HepG2 (cell line): ENCODE measurements at regions not wholly inside any gene's neighbourhood (a gene's known extent, or its start where the extent isn't known, plus 50 kb on each side); places are given as distances from the start of the nearest gene placed in this dataset.

Experiments used
- ATAC-seq: fragments of 200-7000 bp; cut with Tn5 transposase; 3 replicates; pipeline ENCODE4 v1.9.1; 2020; ENCODE audit warnings: mild to moderate bottlenecking, moderate library complexity
- BruUV-seq: library from RNA; stranded (reverse); fragments of 400-500 nt; replicated peaks from 2 replicates; lab custom pipeline; 2021; lab: Mats Ljungman, UMichigan
- CTCF ChIA-PET: fragments of 300-600 bp; formaldehyde crosslinking; extraction: SDS; loops from one replicate; lab custom pipeline; 2021; ENCODE audit warnings: low total read pairs, inconsistent platforms, low intra/inter-chr PET ratio; lab: Yijun Ruan, JAX
- POLR2A ChIA-PET: fragments of 350-600 bp; sonication (Branson Sonifier 250); formaldehyde crosslinking; loops from one replicate; lab custom pipeline; 2020; ENCODE audit warnings: antibody characterized with exemption, inconsistent platforms; lab: Yijun Ruan, JAX
- DNase-seq: peaks from one replicate; pipeline ENCODE4 v3.0.0-alpha.2; 2015; ENCODE audit warnings: low spot score
- FAIRE-seq: peaks from 3 replicates; lab custom pipeline; 2011; peaks lifted over from hg19 to GRCh38; lab: Jason Lieb, UNC
- H2AFZ ChIP-seq: one replicate; pipeline ENCODE4 v1.6.1; 2011; ENCODE audit warnings: low read length, inconsistent platforms
- H3K27ac ChIP-seq: fragments of 300-600 bp; 3 replicates; pipeline ENCODE4 v1.8.0; 2011; ENCODE audit warnings: mixed run types, mild to moderate bottlenecking, mixed read lengths, low read length, inconsistent platforms; ENCODE audit not compliant: insufficient read depth; ENCODE audit errors: extremely low read length
- H3K27me3 ChIP-seq, 2 experiments: fragments of 200-600 bp in 1 of 2; 2 replicates in 1 of 2; 3 replicates in 1 of 2; pipeline versions ENCODE4 v1.6.0 to v1.8.0; 2011; ENCODE audit warnings: low read length in 2 of 2, mild to moderate bottlenecking in 2 of 2, moderate library complexity in 2 of 2, inconsistent platforms in 1 of 2; ENCODE audit not compliant: insufficient read depth in 2 of 2, control insufficient read depth in 1 of 2
- H3K36me3 ChIP-seq, 2 experiments: fragments of 200-600 bp in 1 of 2; replicated peaks in 1 of 2; 2 replicates in 1 of 2; 3 replicates in 1 of 2; pipeline versions ENCODE4 v1.5.1 to v1.8.0; 2011; ENCODE audit warnings: low read length in 2 of 2, inconsistent platforms in 1 of 2; ENCODE audit not compliant: insufficient read depth in 2 of 2, control insufficient read depth in 1 of 2
- H3K4me1 ChIP-seq: 2 replicates; pipeline ENCODE4 v1.5.1; 2012; ENCODE audit warnings: low read length, inconsistent platforms; ENCODE audit not compliant: insufficient read depth
- H3K4me2 ChIP-seq: 2 replicates; pipeline ENCODE4 v1.6.0; 2011; ENCODE audit warnings: low read depth, low read length, inconsistent platforms
- H3K4me3 ChIP-seq, 3 experiments: fragments of 200-600 bp in 1 of 3; sonication (generic), shearing (Covaris generic) in 1 of 3; replicated peaks in 1 of 3; 2 replicates each; pipeline ENCODE4 v1.5.1; 2011 to 2016; ENCODE audit warnings: low read length in 3 of 3, inconsistent platforms in 2 of 3, low read depth in 2 of 3, mild to moderate bottlenecking in 2 of 3, control low read depth in 1 of 3, mixed read lengths in 1 of 3; ENCODE audit not compliant: insufficient read depth in 1 of 3
- H3K79me2 ChIP-seq: one replicate; pipeline ENCODE4 v1.6.1; 2011; ENCODE audit warnings: low read length, inconsistent platforms; ENCODE audit not compliant: insufficient read depth
- H3K9ac ChIP-seq: 2 replicates; pipeline ENCODE4 v1.6.0; 2011; ENCODE audit warnings: mild to moderate bottlenecking, low read depth, low read length, inconsistent platforms; ENCODE audit not compliant: insufficient read depth
- H3K9me3 ChIP-seq: 2 replicates; pipeline ENCODE4 v1.5.1; 2012; ENCODE audit warnings: mild to moderate bottlenecking, low read length
- H4K20me1 ChIP-seq: 2 replicates; pipeline ENCODE4 v1.6.0; 2011; ENCODE audit warnings: inconsistent platforms, mild to moderate bottlenecking, low read length, moderate library complexity; ENCODE audit not compliant: insufficient read depth
- BRD4 ChIP-seq: sonication (generic); formaldehyde crosslinking; IDR thresholded peaks from 2 replicates; pipeline ENCODE4 v1.4.0; 2020; ENCODE audit warnings: missing genetic modification reagents
- CBX2 ChIP-seq, 2 experiments: fragments of 200-600 bp in 1 of 2; sonication (generic); formaldehyde crosslinking in 1 of 2; IDR thresholded peaks; 2 replicates each; pipeline versions ENCODE4 v1.7.0 to v1.8.1; 2018 to 2022; ENCODE audit warnings: low read depth in 2 of 2, low read length in 1 of 2, mild to moderate bottlenecking in 1 of 2, missing genetic modification reagents in 1 of 2
- IRX3 ChIP-seq: sonication (generic); formaldehyde crosslinking; IDR thresholded peaks from 2 replicates; pipeline ENCODE4 v1.8.1; 2023; ENCODE audit warnings: mild to moderate bottlenecking, low read depth, missing genetic modification reagents, borderline replicate concordance
- ZFP1 ChIP-seq: IDR thresholded peaks from 2 replicates; pipeline ENCODE4 v1.6.1; 2016
- ZNF12 ChIP-seq: sonication (generic); formaldehyde crosslinking; IDR thresholded peaks from 2 replicates; pipeline ENCODE4 v1.5.0; 2020; ENCODE audit warnings: missing genetic modification reagents
- ZNF678 ChIP-seq: sonication (generic); formaldehyde crosslinking; IDR thresholded peaks from 2 replicates; pipeline ENCODE4 v1.4.0; 2020; ENCODE audit warnings: mild to moderate bottlenecking, missing genetic modification reagents
- WGBS: methylation state at CpG from one replicate; pipeline ENCODE4 v1.1.6; 2017; ENCODE audit warnings: low lambda C conversion rate; 5-methylcytosine and 5-hydroxymethylcytosine counted together
- in situ Hi-C: cut with HindIII; loops from 2 replicates; pipeline ENCODE4 v1.10.0; 2017; ENCODE audit warnings: low pct_unique_long_range_greater_than_20kb; ENCODE audit not compliant: extremely low pct_ligation_motif_present
- intact Hi-C: fragments of 100-400 bp; cut with micrococcal nuclease; formaldehyde crosslinking; loops from one replicate; pipeline ENCODE4 v1.10.0; 2022; ENCODE audit not compliant: unreplicated experiment
- TF ChIP-seq, protein P1 (sequence below): sonication (generic); formaldehyde crosslinking; IDR thresholded peaks from 2 replicates; pipeline ENCODE4 v1.5.1; 2020; ENCODE audit warnings: mild to moderate bottlenecking, missing genetic modification reagents

DNA sequence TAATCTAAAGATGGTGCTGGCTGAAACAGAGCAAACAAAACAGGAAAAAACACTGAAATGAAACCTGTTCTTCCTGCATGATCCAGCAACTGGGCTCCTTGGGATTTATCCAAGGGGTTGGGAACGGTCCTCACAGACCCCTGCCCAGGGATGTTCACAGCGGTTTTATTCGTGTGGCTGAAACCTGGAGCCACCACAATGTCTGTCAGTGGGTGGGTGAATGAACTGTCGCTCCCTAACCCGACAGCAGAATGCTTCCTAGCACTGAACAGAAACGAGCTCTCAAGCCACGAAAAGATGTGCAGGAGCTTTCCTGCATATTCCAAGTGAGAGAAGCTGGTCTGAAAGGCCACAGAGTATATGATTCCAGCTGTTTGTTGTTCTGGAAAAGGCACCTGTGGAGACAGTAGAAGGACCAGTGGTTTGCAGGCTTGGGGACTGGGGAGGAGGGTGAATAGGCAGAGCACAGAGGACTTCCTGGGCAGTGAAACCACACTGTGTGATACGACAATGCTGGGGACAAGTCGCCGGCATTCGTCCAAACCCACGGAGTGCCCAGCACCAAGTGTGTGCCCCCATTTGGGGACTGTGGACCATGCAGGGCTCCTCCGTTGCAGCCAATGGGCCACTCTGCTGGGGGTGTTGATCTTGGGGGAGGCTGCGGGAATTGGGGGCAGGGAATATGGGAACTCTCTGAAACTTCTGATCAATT, 73.9 kb downstream of the TEX29 start:
- in situ Hi-C loops, result no loop called here
- CTCF ChIA-PET, result no interaction called here
- no TSS peak for BruUV-seq
- FAIRE-seq, result no peak
- POLR2A ChIA-PET, result no interaction called here
- intact Hi-C loops, result no loop called here
- Histone ChIP-seq H3K27me3 (peaks cover 9 to 73% of the 10 kb centered on the region in 2 experiments; a peak in 4 of 5 replicates), H3K79me2 (no peaks in the 10 kb centered on the region), H3K4me2 (no peak overlapping the region), H2AFZ (no peak overlapping the region), H3K27ac (no peak overlapping the region), H4K20me1 (no peaks in the 10 kb centered on the region), H3K9me3 (no peaks in the 10 kb centered on the region), H3K4me1 (no peaks in the 10 kb centered on the region), H3K9ac (no peak overlapping the region), H3K4me3 (no peak overlapping the region), H3K36me3 (no peaks in the 10 kb centered on the region)
- 29% methylated on average over 13 of the region's 14 CpGs for WGBS
- no peak for ATAC-seq
- TF ChIP-seq ZNF12 (CRISPR knock-in tag) (no peak), ZFP1 (CRISPR knock-in tag) (no peak), BRD4 (CRISPR knock-in tag) (no peak), ZNF678 (CRISPR knock-in tag) (no peak), IRX3 (CRISPR knock-in tag) (no peak), CBX2 (IDR thresholded peaks at IDR 0.05; ENCODE audit: low read depth, low read length) (no peak), CBX2 (CRISPR knock-in tag; IDR thresholded peaks at IDR 0.05; ENCODE audit: low read depth) (no peak)
- TF ChIP-seq, protein P1, sequence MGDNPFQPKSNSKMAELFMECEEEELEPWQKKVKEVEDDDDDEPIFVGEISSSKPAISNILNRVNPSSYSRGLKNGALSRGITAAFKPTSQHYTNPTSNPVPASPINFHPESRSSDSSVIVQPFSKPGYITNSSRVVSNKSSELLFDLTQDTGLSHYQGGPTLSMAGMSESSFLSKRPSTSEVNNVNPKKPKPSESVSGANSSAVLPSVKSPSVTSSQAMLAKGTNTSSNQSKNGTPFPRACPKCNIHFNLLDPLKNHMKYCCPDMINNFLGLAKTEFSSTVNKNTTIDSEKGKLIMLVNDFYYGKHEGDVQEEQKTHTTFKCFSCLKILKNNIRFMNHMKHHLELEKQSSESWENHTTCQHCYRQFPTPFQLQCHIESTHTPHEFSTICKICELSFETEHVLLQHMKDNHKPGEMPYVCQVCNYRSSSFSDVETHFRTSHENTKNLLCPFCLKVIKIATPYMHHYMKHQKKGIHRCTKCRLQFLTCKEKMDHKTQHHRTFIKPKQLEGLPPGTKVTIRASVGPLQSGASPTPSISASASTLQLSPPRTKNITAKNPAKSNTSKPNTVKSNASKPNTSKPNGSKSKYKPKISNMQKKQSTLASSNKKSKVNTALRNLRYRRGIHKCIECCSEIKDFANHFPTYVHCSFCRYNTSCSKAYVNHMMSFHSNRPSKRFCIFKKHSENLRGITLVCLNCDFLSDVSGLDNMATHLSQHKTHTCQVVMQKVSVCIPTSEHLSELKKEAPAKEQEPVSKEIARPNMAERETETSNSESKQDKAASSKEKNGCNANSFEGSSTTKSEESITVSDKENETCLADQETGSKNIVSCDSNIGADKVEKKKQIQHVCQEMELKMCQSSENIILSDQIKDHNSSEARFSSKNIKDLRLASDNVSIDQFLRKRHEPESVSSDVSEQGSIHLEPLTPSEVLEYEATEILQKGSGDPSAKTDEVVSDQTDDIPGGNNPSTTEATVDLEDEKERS (CRISPR knock-in tag), result no peak
- no peak for DNase-seq
